SK-N-SH (cell line): ENCODE measurements at regions not wholly inside any gene's neighbourhood (a gene's known extent, or its start where the extent isn't known, plus 50 kb on each side); places are given as distances from the start of the nearest gene placed in this dataset.

ENCODE experiments used
- CTCF ChIA-PET: fragments of 300-600, 350-600 bp; formaldehyde crosslinking; extraction: SDS; loops from one replicate; lab custom pipeline; 2021; lab: Yijun Ruan, JAX
- POLR2A ChIA-PET: fragments of 350-600 bp; sonication (Branson Sonifier 250); formaldehyde crosslinking; extraction: SDS; loops from one replicate; lab custom pipeline; 2020; ENCODE audit warnings: antibody characterized with exemption, inconsistent platforms; lab: Yijun Ruan, JAX
- DNase-seq: peaks from one replicate; pipeline ENCODE4 v3.0.0; 2012
- H2AFZ ChIP-seq: fragments of 200-600 bp; sonication (generic); 2 replicates; pipeline ENCODE4 v1.8.1; 2016; ENCODE audit warnings: antibody characterized with exemption, mild to moderate bottlenecking, low read depth
- H3F3A ChIP-seq: fragments of 200-600 bp; sonication (generic); replicated peaks from 2 replicates; pipeline ENCODE3; 2016; ENCODE audit warnings: antibody characterized with exemption, mild to moderate bottlenecking; ENCODE audit not compliant: insufficient read depth
- H3K27ac ChIP-seq, 2 experiments: fragments of 200-500 bp in 1 of 2; fragments of 200-600 bp in 1 of 2; sonication (Bioruptor generic) in 1 of 2; sonication (generic), shearing (Covaris generic) in 1 of 2; 2 replicates each; pipeline versions ENCODE4 v1.5.1 to v1.6.1; 2014 to 2016; ENCODE audit warnings: low read depth in 2 of 2, inconsistent platforms in 1 of 2, low read length in 1 of 2, mild to moderate bottlenecking in 1 of 2, mixed read lengths in 1 of 2
- H3K27me3 ChIP-seq: fragments of 200-600 bp; sonication (generic), shearing (Covaris generic); 2 replicates; pipeline ENCODE4 v1.6.1; 2016; ENCODE audit warnings: mixed run types; ENCODE audit not compliant: insufficient read depth
- H3K36me3 ChIP-seq, 2 experiments: fragments of 200-500 bp in 1 of 2; fragments of 200-600 bp in 1 of 2; sonication (Bioruptor generic) in 1 of 2; sonication (generic) in 1 of 2; replicated peaks in 1 of 2; 2 replicates each; pipeline versions ENCODE3 to v1.5.1; 2014 to 2016; ENCODE audit warnings: low read length in 1 of 2, mild to moderate bottlenecking in 1 of 2; ENCODE audit not compliant: insufficient read depth in 2 of 2, control insufficient read depth in 1 of 2
- H3K4me1 ChIP-seq, 2 experiments: fragments of 200-500 bp in 1 of 2; fragments of 200-600 bp in 1 of 2; sonication (Bioruptor generic) in 1 of 2; sonication (generic), shearing (Covaris generic) in 1 of 2; 2 replicates each; pipeline versions ENCODE4 v1.5.1 to v1.6.1; 2014 to 2016; ENCODE audit warnings: low read depth in 1 of 2, low read length in 1 of 2, mixed run types in 1 of 2; ENCODE audit not compliant: insufficient read depth in 2 of 2, control insufficient read depth in 1 of 2
- H3K4me2 ChIP-seq: fragments of 200-600 bp; sonication (generic), shearing (Covaris generic); 2 replicates; pipeline ENCODE4 v1.6.1; 2017; ENCODE audit warnings: mixed run types
- H3K4me3 ChIP-seq, 2 experiments: fragments of 200-500 bp in 1 of 2; fragments of 200-600 bp in 1 of 2; sonication (Bioruptor generic) in 1 of 2; sonication (generic), shearing (Covaris generic) in 1 of 2; 2 replicates each; pipeline versions ENCODE4 v1.5.1 to v1.8.1; 2014 to 2016; ENCODE audit warnings: low read depth in 2 of 2, inconsistent platforms in 1 of 2, low read length in 1 of 2, mild to moderate bottlenecking in 1 of 2, mixed read lengths in 1 of 2, moderate library complexity in 1 of 2
- H3K79me2 ChIP-seq: fragments of 200-600 bp; sonication (generic); 2 replicates; pipeline ENCODE4 v1.8.1; 2017; ENCODE audit warnings: mild to moderate bottlenecking; ENCODE audit not compliant: insufficient read depth
- H3K9ac ChIP-seq: fragments of 200-600 bp; sonication (generic); 2 replicates; pipeline ENCODE4 v1.6.1; 2017; ENCODE audit warnings: mixed run types
- H3K9me2 ChIP-seq: fragments of 200-600 bp; sonication (generic); 2 replicates; pipeline ENCODE4 v1.6.1; 2017; ENCODE audit warnings: mixed run types
- H3K9me3 ChIP-seq: fragments of 200-600 bp; sonication (generic); 2 replicates; pipeline ENCODE4 v1.6.1; 2017; ENCODE audit warnings: mixed run types, mild to moderate bottlenecking, moderate library complexity
- H4K20me1 ChIP-seq: fragments of 200-600 bp; sonication (generic); 2 replicates; pipeline ENCODE4 v1.6.1; 2017; ENCODE audit warnings: mild to moderate bottlenecking, mixed run types; ENCODE audit not compliant: insufficient read depth
- CHD2 ChIP-seq: fragments of 150-350 bp; IDR thresholded peaks from 2 replicates; pipeline ENCODE4 v1.6.1; 2018; ENCODE audit warnings: low read length; ENCODE audit not compliant: partially characterized antibody
- ELF1 ChIP-seq: IDR thresholded peaks from 2 replicates; pipeline ENCODE4 v1.4.0; 2012
- GABPA ChIP-seq: IDR thresholded peaks from 2 replicates; pipeline ENCODE4 v1.4.0; 2012; ENCODE audit warnings: low read depth, mild to moderate bottlenecking
- GATA2 ChIP-seq: sonication (generic); formaldehyde crosslinking; IDR thresholded peaks from 2 replicates; pipeline ENCODE4 v1.5.0; 2020; ENCODE audit warnings: mild to moderate bottlenecking, missing genetic modification reagents
- MEF2A ChIP-seq: IDR thresholded peaks from 2 replicates; pipeline ENCODE4 v1.4.0; 2012; ENCODE audit warnings: low read depth, borderline replicate concordance
- NFIC ChIP-seq: IDR thresholded peaks from 2 replicates; pipeline ENCODE4 v1.4.0; 2012; ENCODE audit warnings: borderline replicate concordance
- NRF1 ChIP-seq: IDR thresholded peaks from 2 replicates; pipeline ENCODE4 v1.6.1; 2012; ENCODE audit warnings: low read depth, mild to moderate bottlenecking, low read length
- RAD21 ChIP-seq: IDR thresholded peaks from 2 replicates; pipeline ENCODE4 v1.6.1; 2012; ENCODE audit warnings: mild to moderate bottlenecking, low read length
- RCOR1 ChIP-seq: fragments of 150-350 bp; IDR thresholded peaks from 2 replicates; pipeline ENCODE4 v1.6.1; 2017; ENCODE audit warnings: antibody characterized with exemption, low read length
- RXRA ChIP-seq: IDR thresholded peaks from 2 replicates; pipeline ENCODE4 v1.4.0; 2012; ENCODE audit warnings: low read depth, mild to moderate bottlenecking, borderline replicate concordance
- SIN3A ChIP-seq: IDR thresholded peaks from 2 replicates; pipeline ENCODE4 v1.6.1; 2012; ENCODE audit warnings: low read depth, mild to moderate bottlenecking, low read length, moderate library complexity, borderline replicate concordance
- WGBS: methylation state at CpG from one replicate; pipeline ENCODE4 v1.1.6; 2017; ENCODE audit warnings: low lambda C conversion rate; 5-methylcytosine and 5-hydroxymethylcytosine counted together
- TF ChIP-seq, protein P1 (sequence below): IDR thresholded peaks from 2 replicates; pipeline ENCODE4 v1.6.1; 2012; ENCODE audit warnings: mild to moderate bottlenecking, low read depth, low read length, moderate library complexity
- TF ChIP-seq, protein P2 (sequence below): IDR thresholded peaks from 2 replicates; pipeline ENCODE4 v1.4.0; 2012; ENCODE audit warnings: low read depth, borderline replicate concordance
- TF ChIP-seq, protein P3 (sequence below): fragments of 150-350 bp; IDR thresholded peaks from 2 replicates; pipeline ENCODE4 v1.6.1; 2017; ENCODE audit warnings: antibody characterized with exemption, low read length, low read depth, borderline replicate concordance
- TF ChIP-seq, protein P4 (sequence below): IDR thresholded peaks from 2 replicates; pipeline ENCODE4 v1.4.0; 2012; ENCODE audit warnings: low read depth, borderline replicate concordance

DNA sequence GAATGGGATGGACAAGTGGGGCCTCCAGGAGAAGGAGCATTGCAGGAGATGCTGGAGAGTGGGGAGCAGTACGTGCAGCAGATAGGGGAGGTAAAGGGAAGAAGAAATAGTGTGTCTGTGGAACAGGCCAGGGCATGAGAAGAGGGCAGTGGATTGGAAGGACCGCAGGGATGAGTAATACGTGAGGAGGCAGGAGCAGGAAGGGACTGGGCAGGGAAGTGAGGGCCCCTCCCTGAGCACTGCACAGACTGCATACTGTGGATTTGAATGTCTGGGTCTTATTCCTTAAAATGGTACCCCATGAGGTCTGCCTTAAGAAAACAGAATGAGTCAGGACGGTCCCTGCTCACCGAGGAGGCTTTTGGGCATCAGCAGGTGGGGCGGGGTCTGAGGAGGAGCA lies 210.0 kb upstream of the NDN start (continued):
- TF ChIP-seq, protein P1, sequence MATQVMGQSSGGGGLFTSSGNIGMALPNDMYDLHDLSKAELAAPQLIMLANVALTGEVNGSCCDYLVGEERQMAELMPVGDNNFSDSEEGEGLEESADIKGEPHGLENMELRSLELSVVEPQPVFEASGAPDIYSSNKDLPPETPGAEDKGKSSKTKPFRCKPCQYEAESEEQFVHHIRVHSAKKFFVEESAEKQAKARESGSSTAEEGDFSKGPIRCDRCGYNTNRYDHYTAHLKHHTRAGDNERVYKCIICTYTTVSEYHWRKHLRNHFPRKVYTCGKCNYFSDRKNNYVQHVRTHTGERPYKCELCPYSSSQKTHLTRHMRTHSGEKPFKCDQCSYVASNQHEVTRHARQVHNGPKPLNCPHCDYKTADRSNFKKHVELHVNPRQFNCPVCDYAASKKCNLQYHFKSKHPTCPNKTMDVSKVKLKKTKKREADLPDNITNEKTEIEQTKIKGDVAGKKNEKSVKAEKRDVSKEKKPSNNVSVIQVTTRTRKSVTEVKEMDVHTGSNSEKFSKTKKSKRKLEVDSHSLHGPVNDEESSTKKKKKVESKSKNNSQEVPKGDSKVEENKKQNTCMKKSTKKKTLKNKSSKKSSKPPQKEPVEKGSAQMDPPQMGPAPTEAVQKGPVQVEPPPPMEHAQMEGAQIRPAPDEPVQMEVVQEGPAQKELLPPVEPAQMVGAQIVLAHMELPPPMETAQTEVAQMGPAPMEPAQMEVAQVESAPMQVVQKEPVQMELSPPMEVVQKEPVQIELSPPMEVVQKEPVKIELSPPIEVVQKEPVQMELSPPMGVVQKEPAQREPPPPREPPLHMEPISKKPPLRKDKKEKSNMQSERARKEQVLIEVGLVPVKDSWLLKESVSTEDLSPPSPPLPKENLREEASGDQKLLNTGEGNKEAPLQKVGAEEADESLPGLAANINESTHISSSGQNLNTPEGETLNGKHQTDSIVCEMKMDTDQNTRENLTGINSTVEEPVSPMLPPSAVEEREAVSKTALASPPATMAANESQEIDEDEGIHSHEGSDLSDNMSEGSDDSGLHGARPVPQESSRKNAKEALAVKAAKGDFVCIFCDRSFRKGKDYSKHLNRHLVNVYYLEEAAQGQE = no peak
- TF ChIP-seq, protein P2, sequence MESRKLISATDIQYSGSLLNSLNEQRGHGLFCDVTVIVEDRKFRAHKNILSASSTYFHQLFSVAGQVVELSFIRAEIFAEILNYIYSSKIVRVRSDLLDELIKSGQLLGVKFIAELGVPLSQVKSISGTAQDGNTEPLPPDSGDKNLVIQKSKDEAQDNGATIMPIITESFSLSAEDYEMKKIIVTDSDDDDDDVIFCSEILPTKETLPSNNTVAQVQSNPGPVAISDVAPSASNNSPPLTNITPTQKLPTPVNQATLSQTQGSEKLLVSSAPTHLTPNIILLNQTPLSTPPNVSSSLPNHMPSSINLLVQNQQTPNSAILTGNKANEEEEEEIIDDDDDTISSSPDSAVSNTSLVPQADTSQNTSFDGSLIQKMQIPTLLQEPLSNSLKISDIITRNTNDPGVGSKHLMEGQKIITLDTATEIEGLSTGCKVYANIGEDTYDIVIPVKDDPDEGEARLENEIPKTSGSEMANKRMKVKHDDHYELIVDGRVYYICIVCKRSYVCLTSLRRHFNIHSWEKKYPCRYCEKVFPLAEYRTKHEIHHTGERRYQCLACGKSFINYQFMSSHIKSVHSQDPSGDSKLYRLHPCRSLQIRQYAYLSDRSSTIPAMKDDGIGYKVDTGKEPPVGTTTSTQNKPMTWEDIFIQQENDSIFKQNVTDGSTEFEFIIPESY = no peak
- TF ChIP-seq, all 33 proteins: peak for 0

DNA sequence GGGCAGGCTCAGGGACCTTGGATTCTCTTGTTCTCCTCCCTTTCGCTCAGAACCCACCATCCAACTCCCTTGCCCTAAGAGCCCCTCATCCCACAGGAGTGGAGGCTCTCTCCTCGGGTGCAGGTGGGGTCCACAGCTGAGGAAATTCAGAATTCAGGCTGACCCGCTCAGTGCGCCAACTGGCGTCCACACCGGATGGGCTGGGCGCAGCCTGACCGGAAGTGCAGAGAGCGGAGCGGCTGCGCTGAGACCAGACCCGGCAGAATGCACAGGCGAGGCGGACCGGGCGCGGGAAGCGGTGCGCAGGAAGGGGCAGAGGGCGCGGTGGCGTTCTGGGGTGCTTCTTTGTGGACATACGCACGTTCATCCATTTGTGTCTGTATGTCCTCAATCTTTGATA lies 210.4 kb upstream of the NDN start:
- DNase-seq = peak; percentile 26
- H3F3A ChIP-seq = no peaks in the 10 kb centered on the region
- ChIA-PET CTCF (no interaction called here), POLR2A (no interaction called here)
- H3K27me3 ChIP-seq = no peaks in the 10 kb centered on the region
- H3K9ac ChIP-seq = no peak overlapping the region
- H3K79me2 ChIP-seq = no peaks in the 10 kb centered on the region
- H4K20me1 ChIP-seq = no peaks in the 10 kb centered on the region
- H3K4me1 ChIP-seq = no peaks in the 10 kb centered on the region
- peak overlapping the region; percentile 79 for H3K4me2 ChIP-seq
- H3K9me2 ChIP-seq = no peaks in the 10 kb centered on the region
- no peak overlapping the region for H3K27ac ChIP-seq
- no peaks in the 10 kb centered on the region for H3K36me3 ChIP-seq
- H2AFZ ChIP-seq = peak overlapping the region; percentile 85
- no peaks in the 10 kb centered on the region for H3K9me3 ChIP-seq
- no peak for TF ChIP-seq NRF1
- peak; percentile 57; the same call in 1 of the 2 replicates for TF ChIP-seq GABPA
- TF ChIP-seq SIN3A = no peak
- TF ChIP-seq, protein P3, sequence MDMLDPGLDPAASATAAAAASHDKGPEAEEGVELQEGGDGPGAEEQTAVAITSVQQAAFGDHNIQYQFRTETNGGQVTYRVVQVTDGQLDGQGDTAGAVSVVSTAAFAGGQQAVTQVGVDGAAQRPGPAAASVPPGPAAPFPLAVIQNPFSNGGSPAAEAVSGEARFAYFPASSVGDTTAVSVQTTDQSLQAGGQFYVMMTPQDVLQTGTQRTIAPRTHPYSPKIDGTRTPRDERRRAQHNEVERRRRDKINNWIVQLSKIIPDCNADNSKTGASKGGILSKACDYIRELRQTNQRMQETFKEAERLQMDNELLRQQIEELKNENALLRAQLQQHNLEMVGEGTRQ = no peak
- WGBS = 12% methylated on average over 14 of the region's 24 CpGs
- H3K4me3 ChIP-seq = peak overlapping the region; percentile 33 to 60

DNA sequence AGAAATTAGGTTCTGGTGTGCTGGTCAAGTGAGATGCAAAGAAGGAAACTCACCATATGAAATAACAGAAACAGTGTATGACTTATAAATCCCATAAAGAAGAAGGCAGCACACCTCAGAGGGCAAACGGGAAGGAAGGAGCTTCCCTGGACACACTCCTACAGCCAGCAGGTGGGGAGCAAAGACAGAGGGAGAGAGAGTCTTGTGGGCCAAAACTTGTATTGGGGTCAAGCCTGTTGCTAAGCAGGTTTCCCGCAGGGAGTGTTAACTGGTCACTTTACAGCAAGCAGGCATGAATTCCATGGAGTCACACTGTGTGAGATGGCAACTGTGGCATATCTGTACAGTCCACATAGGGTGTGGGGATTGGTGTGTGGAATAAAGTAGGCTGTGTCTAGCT lies 222.9 kb upstream of the NDN start:
- Histone ChIP-seq H3K27ac (no peak overlapping the region), H3K79me2 (no peaks in the 10 kb centered on the region), H2AFZ (no peak overlapping the region), H3K36me3 (no peaks in the 10 kb centered on the region), H4K20me1 (no peaks in the 10 kb centered on the region), H3K9ac (no peak overlapping the region), H3K4me1 (no peaks in the 10 kb centered on the region), H3K27me3 (no peaks in the 10 kb centered on the region), H3K9me2 (no peaks in the 10 kb centered on the region), H3F3A (no peaks in the 10 kb centered on the region), H3K9me3 (no peaks in the 10 kb centered on the region), H3K4me3 (no peak overlapping the region), H3K4me2 (no peak overlapping the region)
- ChIA-PET POLR2A (no interaction called here), CTCF (no interaction called here)
- DNase-seq = no peak
- 0% methylated on average over 2 of the region's 2 CpGs for WGBS
- TF ChIP-seq, protein P2 = no peak
- TF ChIP-seq GATA2 (no peak), RAD21 (no peak), CHD2 (no peak), NRF1 (no peak), RCOR1 (no peak), RXRA (no peak), SIN3A (no peak), MEF2A (no peak), NFIC (no peak), ELF1 (no peak)
- TF ChIP-seq, protein P4, sequence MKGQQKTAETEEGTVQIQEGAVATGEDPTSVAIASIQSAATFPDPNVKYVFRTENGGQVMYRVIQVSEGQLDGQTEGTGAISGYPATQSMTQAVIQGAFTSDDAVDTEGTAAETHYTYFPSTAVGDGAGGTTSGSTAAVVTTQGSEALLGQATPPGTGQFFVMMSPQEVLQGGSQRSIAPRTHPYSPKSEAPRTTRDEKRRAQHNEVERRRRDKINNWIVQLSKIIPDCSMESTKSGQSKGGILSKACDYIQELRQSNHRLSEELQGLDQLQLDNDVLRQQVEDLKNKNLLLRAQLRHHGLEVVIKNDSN = no peak
